ENCODE measurements at regions not wholly inside any gene's neighbourhood (a gene's known extent, or its start where the extent isn't known, plus 50 kb on each side); places are given as distances from the start of the nearest gene placed in this dataset.

GRCh38 chr11:33997584-33998251, 53.8 kb upstream of the CAPRIN1 start:
- TF ChIP-seq POLR2AphosphoS5 (IDR thresholded peaks at IDR 0.05; ENCODE audit: low read depth, low read length) (no peak), FOXP2 (optimal IDR thresholded peaks at IDR 0.05; ENCODE audit: borderline replicate concordance, extremely low read depth, extremely low read length, insufficient read depth) (no peak)

Data from PFSK-1 (cell line).